Heart right ventricle (tissue), 16 donors: ENCODE measurements at regions not wholly inside any gene's neighbourhood (a gene's known extent, or its start where the extent isn't known, plus 50 kb on each side); places are given as distances from the start of the nearest gene placed in this dataset.
A peak's percentile ranks its signal among the peaks of the same experiment; 100 is the strongest.

Experiments
- ATAC-seq, 8 donors: fragments of 200-7000 bp; cut with Tn5 transposase; one replicate each; pipeline ENCODE4 v1.9.1; 2020; ENCODE audit warnings: mild to moderate bottlenecking in 8 of 8, moderate library complexity in 8 of 8, moderate number of reproducible peaks in 1 of 8
- DNase-seq, 2 donors: peaks; one replicate each; pipeline ENCODE4 v3.0.0-alpha.2; 2020
- H3K27ac ChIP-seq, 10 donors: fragments of 200-600 bp; sonication (generic) in 2 of 10; one replicate each; pipeline versions ENCODE4 v1.5.0 to v1.8.0; 2020 to 2022; ENCODE audit warnings: mild to moderate bottlenecking in 3 of 10
- H3K27me3 ChIP-seq, 7 donors: fragments of 200-600 bp; one replicate each; pipeline ENCODE4 v1.8.0; 2021 to 2022; ENCODE audit warnings: mild to moderate bottlenecking in 2 of 7
- H3K36me3 ChIP-seq, 9 donors: fragments of 200-600 bp; sonication (generic) in 1 of 9; one replicate each; pipeline versions ENCODE4 v1.5.0 to v1.8.0; 2020 to 2022; ENCODE audit warnings: mild to moderate bottlenecking in 2 of 9
- H3K4me1 ChIP-seq, 9 donors: fragments of 200-600 bp; sonication (generic) in 1 of 9; one replicate each; pipeline versions ENCODE4 v1.5.0 to v1.8.0; 2020 to 2022; ENCODE audit warnings: mild to moderate bottlenecking in 4 of 9
- H3K4me3 ChIP-seq, 10 donors: fragments of 200-600 bp; sonication (generic) in 2 of 10; one replicate each; pipeline versions ENCODE4 v1.5.0 to v1.8.0; 2020 to 2022; ENCODE audit warnings: mild to moderate bottlenecking in 7 of 10, moderate library complexity in 2 of 10
- H3K9me3 ChIP-seq, 11 donors: fragments of 200-600 bp in 10 of 11; sonication (generic) in 2 of 11; one replicate each; pipeline versions ENCODE4 v1.5.0 to v1.8.0; 2013 to 2022; ENCODE audit warnings: mild to moderate bottlenecking in 2 of 11, control low read depth in 1 of 11, moderate library complexity in 1 of 11
- WGBS, 2 donors: extraction: QIAGEN DNeasy Blood & Tissue Kit; methylation state at CpG; one replicate each; pipeline ENCODE4 v1.1.7; 2013; ENCODE audit warnings: inconsistent platforms in 1 of 2; 5-methylcytosine and 5-hydroxymethylcytosine counted together
- intact Hi-C, 10 donors: fragments of 100-400 bp; cut with DNase I; formaldehyde crosslinking; loops; one replicate each; pipeline versions ENCODE4 v1.11.1 to v1.14.2; 2022
- TF ChIP-seq, protein P1 (sequence below), 9 donors: fragments of 200-600 bp; sonication (generic) in 2 of 9; IDR thresholded peaks; one replicate each; pipeline versions ENCODE4 v1.5.0 to v1.8.0; 2021 to 2022; ENCODE audit warnings: antibody characterized with exemption in 9 of 9, mild to moderate bottlenecking in 5 of 9, moderate library complexity in 1 of 9
- donor health status: Arrhythmogenic right ventricular cardiomyopathy.
- donor health status: ischemic (EF 13 %, LVEDD 7.1; RV severe dilation, severe dysfunction).
- donor health status: healthy with polysubstance abuse.
- donor health status: DM: no; HTN: yes; CAD: no.
- donor health status: DM: no; HTN: no; CAD: no.
- donor health status: ischemic (EF 25% LVEDD 6.9; RV normal size, moderate dysfunction).
- donor health status: ischemic (EF 25% LVEDD 5.7; RV mildly dilated, moderate dysfunction).
- donor health status: healthy.
- donor health status: DM: yes; HTN: yes; CAD: no.
- donor health status: Ischemic cardiomyopathy.
- donor health status: ischemic (EF 35%, LVEDD 5.7; RV mildly dilated, moderate dysfunction).
- donor health status: nonischemic (EF 11% LVEDD 7.7; RV severe dilation, severe dysfunction).
- donor health status: DM: yes; HTN: yes; CAD: no.
- donor health status: PGD.
- donor health status: ischemic (EF 29% LVEDD 5.4; RV normal size, mild dysfunction).
- donor health status: nonischemic (EF 23%, LVEDD 6.1; RV moderate dilation, normal function).

GRCh38 chr3:59451800-59452746, 402.2 kb upstream of the CFAP20DC start:
- DNase-seq: no peak
- TF ChIP-seq, protein P1, sequence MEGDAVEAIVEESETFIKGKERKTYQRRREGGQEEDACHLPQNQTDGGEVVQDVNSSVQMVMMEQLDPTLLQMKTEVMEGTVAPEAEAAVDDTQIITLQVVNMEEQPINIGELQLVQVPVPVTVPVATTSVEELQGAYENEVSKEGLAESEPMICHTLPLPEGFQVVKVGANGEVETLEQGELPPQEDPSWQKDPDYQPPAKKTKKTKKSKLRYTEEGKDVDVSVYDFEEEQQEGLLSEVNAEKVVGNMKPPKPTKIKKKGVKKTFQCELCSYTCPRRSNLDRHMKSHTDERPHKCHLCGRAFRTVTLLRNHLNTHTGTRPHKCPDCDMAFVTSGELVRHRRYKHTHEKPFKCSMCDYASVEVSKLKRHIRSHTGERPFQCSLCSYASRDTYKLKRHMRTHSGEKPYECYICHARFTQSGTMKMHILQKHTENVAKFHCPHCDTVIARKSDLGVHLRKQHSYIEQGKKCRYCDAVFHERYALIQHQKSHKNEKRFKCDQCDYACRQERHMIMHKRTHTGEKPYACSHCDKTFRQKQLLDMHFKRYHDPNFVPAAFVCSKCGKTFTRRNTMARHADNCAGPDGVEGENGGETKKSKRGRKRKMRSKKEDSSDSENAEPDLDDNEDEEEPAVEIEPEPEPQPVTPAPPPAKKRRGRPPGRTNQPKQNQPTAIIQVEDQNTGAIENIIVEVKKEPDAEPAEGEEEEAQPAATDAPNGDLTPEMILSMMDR (IDR thresholded peaks at IDR 0.05): no peak
- 77 to 81% methylated on average over 7 of the region's 7 CpGs for WGBS, 2 donors

GRCh38 chr3:59450946-59451763, 401.3 kb upstream of the CFAP20DC start:
- DNase-seq: peak in 1 of 2 donors; percentile 12
- H3K27ac ChIP-seq: peak overlapping the region in 1 of 10 donors; percentile 52
- intact Hi-C loops: loop anchor here in 1 of 10 donors (5.0 kb wide), 1 partner anchor 454 kb away; no protein-coding TSS in a partner anchor
- 20 to 25% methylated on average over 6 of the region's 6 CpGs for WGBS, 2 donors
- ATAC-seq: peak in 6 of 8 donors; percentile 38 to 70 (median 57)
- peaks cover 0 to 9% (median 0%) of the 10 kb centered on the region in 9 donors for H3K4me1 ChIP-seq
- no peak overlapping the region for H3K4me3 ChIP-seq
- H3K36me3 ChIP-seq: no peaks in the 10 kb centered on the region
- no peaks in the 10 kb centered on the region for H3K9me3 ChIP-seq
- TF ChIP-seq, protein P1 (IDR thresholded peaks at IDR 0.05): no peak
- H3K27me3 ChIP-seq: no peaks in the 10 kb centered on the region

More at GRCh38 chr3:59451800-59452746, 402.2 kb upstream of the CFAP20DC start:
- Histone ChIP-seq H3K27me3 (no peaks in the 10 kb centered on the region), H3K4me3 (no peak overlapping the region), H3K4me1 (peaks cover 0 to 9% (median 0%) of the 10 kb centered on the region in 9 donors), H3K36me3 (no peaks in the 10 kb centered on the region), H3K27ac (peak overlapping the region in 1 of 10 donors; percentile 52), H3K9me3 (no peaks in the 10 kb centered on the region)
- intact Hi-C loops: loop anchor here in 1 of 10 donors (5.0 kb wide), 1 partner anchor 455 kb away; no protein-coding TSS in a partner anchor
- no peak for ATAC-seq

GRCh38 chr3:59450437-59450836, 400.6 kb upstream of the CFAP20DC start:
- Histone ChIP-seq H3K27ac (peak overlapping the region in 1 of 10 donors; percentile 52), H3K4me1 (peaks cover 0 to 9% (median 0%) of the 10 kb centered on the region in 9 donors), H3K9me3 (no peaks in the 10 kb centered on the region), H3K4me3 (no peak overlapping the region), H3K27me3 (no peaks in the 10 kb centered on the region), H3K36me3 (no peaks in the 10 kb centered on the region)
- intact Hi-C loops: loop anchor here in 1 of 10 donors (5.0 kb wide), 1 partner anchor 453 kb away; no protein-coding TSS in a partner anchor
- DNase-seq: no peak
- no peak for ATAC-seq
- WGBS, 2 donors: 92 to 95% methylated on average over 5 of the region's 5 CpGs
- TF ChIP-seq, protein P1 (IDR thresholded peaks at IDR 0.05): no peak
